ENCODE measurements at regions not wholly inside any gene's neighbourhood (a gene's known extent, or its start where the extent isn't known, plus 50 kb on each side); places are given as distances from the start of the nearest gene placed in this dataset.

- TF ChIP-seq CTCF (IDR thresholded peaks at IDR 0.05) (no peak), ZFX (IDR thresholded peaks at IDR 0.05; ENCODE audit: borderline replicate concordance) (no peak)
Observed at GRCh38 chr5:18789218-18789998, 1155.1 kb downstream of the TAF11L14 start.

Measured in 22Rv1 (cell line).